ENCODE measurements at regions not wholly inside any gene's neighbourhood (a gene's known extent, or its start where the extent isn't known, plus 50 kb on each side); places are given as distances from the start of the nearest gene placed in this dataset.

DNA sequence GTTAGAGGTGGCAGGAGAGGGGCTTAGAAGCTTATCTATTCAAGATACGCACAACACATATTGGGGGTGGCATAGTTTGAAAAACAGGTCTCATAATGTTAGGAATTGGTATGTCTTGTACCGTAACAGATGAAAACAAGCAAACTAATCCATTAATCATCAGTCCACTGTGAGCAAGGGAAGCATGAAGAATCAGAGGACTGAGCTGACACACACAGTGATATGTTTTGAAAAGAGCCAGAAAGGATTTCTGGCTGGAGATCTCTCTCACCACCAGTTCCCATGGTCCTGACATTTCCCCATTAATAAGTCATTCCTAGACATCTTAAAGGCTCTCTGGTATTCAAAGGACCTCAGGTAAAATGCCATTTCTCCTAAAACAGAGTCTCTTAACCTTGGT is 158.8 kb upstream of the PHACTR1 start:
- TF ChIP-seq, protein P1, sequence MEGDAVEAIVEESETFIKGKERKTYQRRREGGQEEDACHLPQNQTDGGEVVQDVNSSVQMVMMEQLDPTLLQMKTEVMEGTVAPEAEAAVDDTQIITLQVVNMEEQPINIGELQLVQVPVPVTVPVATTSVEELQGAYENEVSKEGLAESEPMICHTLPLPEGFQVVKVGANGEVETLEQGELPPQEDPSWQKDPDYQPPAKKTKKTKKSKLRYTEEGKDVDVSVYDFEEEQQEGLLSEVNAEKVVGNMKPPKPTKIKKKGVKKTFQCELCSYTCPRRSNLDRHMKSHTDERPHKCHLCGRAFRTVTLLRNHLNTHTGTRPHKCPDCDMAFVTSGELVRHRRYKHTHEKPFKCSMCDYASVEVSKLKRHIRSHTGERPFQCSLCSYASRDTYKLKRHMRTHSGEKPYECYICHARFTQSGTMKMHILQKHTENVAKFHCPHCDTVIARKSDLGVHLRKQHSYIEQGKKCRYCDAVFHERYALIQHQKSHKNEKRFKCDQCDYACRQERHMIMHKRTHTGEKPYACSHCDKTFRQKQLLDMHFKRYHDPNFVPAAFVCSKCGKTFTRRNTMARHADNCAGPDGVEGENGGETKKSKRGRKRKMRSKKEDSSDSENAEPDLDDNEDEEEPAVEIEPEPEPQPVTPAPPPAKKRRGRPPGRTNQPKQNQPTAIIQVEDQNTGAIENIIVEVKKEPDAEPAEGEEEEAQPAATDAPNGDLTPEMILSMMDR (IDR thresholded peaks at IDR 0.05; ENCODE audit: insufficient read depth, low read depth, low read length) = no peak
- TF ChIP-seq EZH2 (IDR thresholded peaks at IDR 0.05; ENCODE audit: insufficient read depth, low read length) = no peak

Measured in astrocyte (in vitro differentiated cells and primary cell).